ENCODE measurements at regions not wholly inside any gene's neighbourhood (a gene's known extent, or its start where the extent isn't known, plus 50 kb on each side); places are given as distances from the start of the nearest gene placed in this dataset.

- WGBS, 2 donors, result 58 to 63% methylated on average over 2 of the region's 2 CpGs
- no peak overlapping the region for H3K27ac ChIP-seq
- intact Hi-C loops (cut with DNase I), result no loop called here
- no peak for TF ChIP-seq CTCF (IDR thresholded peaks at IDR 0.05)
- no peak for TF ChIP-seq POLR2A (IDR thresholded peaks at IDR 0.05)
- TF ChIP-seq EP300 (IDR thresholded peaks at IDR 0.05), result no peak
- no peak for TF ChIP-seq POLR2AphosphoS5 (IDR thresholded peaks at IDR 0.05)
- H3K36me3 ChIP-seq, result no peaks in the 10 kb centered on the region
- no peak overlapping the region for H3K4me3 ChIP-seq
- DNase-seq, result no peak
- no peaks in the 10 kb centered on the region for H3K9me3 ChIP-seq
- peaks cover 0 to 5% (median 0%) of the 10 kb centered on the region in 4 donors for H3K4me1 ChIP-seq
- no peaks in the 10 kb centered on the region for H3K27me3 ChIP-seq
Measured at GRCh38 chr9:99682870-99683269, 138.8 kb upstream of the NR4A3 start.

GRCh38 chr9:99690573-99690972 is 131.1 kb upstream of the NR4A3 start:
- no peak overlapping the region for H3K27ac ChIP-seq
- intact Hi-C loops (cut with DNase I), result no loop called here
- no peaks in the 10 kb centered on the region for H3K4me1 ChIP-seq
- no peak for DNase-seq
- TF ChIP-seq POLR2AphosphoS5 (IDR thresholded peaks at IDR 0.05) (no peak), EP300 (IDR thresholded peaks at IDR 0.05) (no peak), CTCF (IDR thresholded peaks at IDR 0.05) (no peak), POLR2A (IDR thresholded peaks at IDR 0.05) (no peak)
- 34 to 73% methylated on average over 4 of the region's 4 CpGs for WGBS, 2 donors
- H3K9me3 ChIP-seq, result no peaks in the 10 kb centered on the region
- H3K36me3 ChIP-seq, result no peaks in the 10 kb centered on the region
- no peak overlapping the region for H3K4me3 ChIP-seq
- no peaks in the 10 kb centered on the region for H3K27me3 ChIP-seq

- WGBS, 2 donors, result 78 to 88% methylated on average over 3 of the region's 3 CpGs
- Histone ChIP-seq H3K36me3 (no peaks in the 10 kb centered on the region), H3K27ac (no peak overlapping the region), H3K4me3 (no peak overlapping the region), H3K27me3 (no peaks in the 10 kb centered on the region), H3K4me1 (no peaks in the 10 kb centered on the region), H3K9me3 (peaks cover 0 to 5% (median 2%) of the 10 kb centered on the region in 4 donors)
- no peak for DNase-seq
- TF ChIP-seq EP300 (IDR thresholded peaks at IDR 0.05) (no peak), CTCF (IDR thresholded peaks at IDR 0.05) (no peak), POLR2AphosphoS5 (IDR thresholded peaks at IDR 0.05) (no peak), POLR2A (IDR thresholded peaks at IDR 0.05) (no peak)
- intact Hi-C loops (cut with DNase I), result no loop called here
Measured at GRCh38 chr9:99693888-99694287, 127.8 kb upstream of the NR4A3 start.

GRCh38 chr9:99694393-99694792 is 127.3 kb upstream of the NR4A3 start:
- 83 to 90% methylated on average over 1 of the region's 1 CpG for WGBS, 2 donors
- Histone ChIP-seq H3K27ac (no peak overlapping the region), H3K4me3 (no peak overlapping the region), H3K27me3 (no peaks in the 10 kb centered on the region), H3K9me3 (peaks cover 0 to 5% (median 2%) of the 10 kb centered on the region in 4 donors), H3K36me3 (no peaks in the 10 kb centered on the region), H3K4me1 (no peaks in the 10 kb centered on the region)
- DNase-seq, result no peak
- TF ChIP-seq CTCF (IDR thresholded peaks at IDR 0.05), result no peak
- no peak for TF ChIP-seq POLR2A (IDR thresholded peaks at IDR 0.05)
- no peak for TF ChIP-seq POLR2AphosphoS5 (IDR thresholded peaks at IDR 0.05)
- no peak for TF ChIP-seq EP300 (IDR thresholded peaks at IDR 0.05)
- intact Hi-C loops (cut with DNase I), result no loop called here

GRCh38 chr9:99699396-99699795 is 122.3 kb upstream of the NR4A3 start:
- Histone ChIP-seq H3K27ac (no peak overlapping the region), H3K36me3 (no peaks in the 10 kb centered on the region), H3K9me3 (peaks cover 0 to 5% (median 2%) of the 10 kb centered on the region in 4 donors), H3K27me3 (no peaks in the 10 kb centered on the region), H3K4me1 (no peaks in the 10 kb centered on the region), H3K4me3 (no peak overlapping the region)
- TF ChIP-seq POLR2AphosphoS5 (IDR thresholded peaks at IDR 0.05) (no peak), EP300 (IDR thresholded peaks at IDR 0.05) (no peak), CTCF (IDR thresholded peaks at IDR 0.05) (no peak), POLR2A (IDR thresholded peaks at IDR 0.05) (no peak)
- intact Hi-C loops (cut with DNase I), result no loop called here
- no peak for DNase-seq
- WGBS, 2 donors, result 82 to 96% methylated on average over 3 of the region's 3 CpGs
